H1 (cell line): ENCODE measurements at regions not wholly inside any gene's neighbourhood (a gene's known extent, or its start where the extent isn't known, plus 50 kb on each side); places are given as distances from the start of the nearest gene placed in this dataset.

ENCODE experiments used
- CREB1 ChIP-seq: IDR thresholded peaks from 2 replicates; pipeline ENCODE4 v1.6.1; 2012; ENCODE audit warnings: inconsistent platforms
- CTCF ChIP-seq, 3 experiments: IDR thresholded peaks; 1 replicate in 2 of 3; 2 replicates in 1 of 3; pipeline versions ENCODE4 v1.5.1 to v1.6.1; 2011; ENCODE audit warnings: low read length in 3 of 3, mild to moderate bottlenecking in 3 of 3, inconsistent platforms in 2 of 3, low read depth in 1 of 3, moderate library complexity in 1 of 3; ENCODE audit not compliant: insufficient read depth in 1 of 3; ENCODE audit errors: control extremely low read depth in 1 of 3
- EZH2 ChIP-seq: fragments of 200-600 bp; sonication (generic); IDR thresholded peaks from 2 replicates; pipeline ENCODE4 v1.7.1; 2012; ENCODE audit warnings: low read depth, mild to moderate bottlenecking, moderate library complexity, low read length, inconsistent platforms; ENCODE audit not compliant: severe bottlenecking
- FOSL1 ChIP-seq: IDR thresholded peaks from 2 replicates; pipeline ENCODE4 v1.6.1; 2011; ENCODE audit warnings: mild to moderate bottlenecking, low read depth, low read length, moderate library complexity; ENCODE audit not compliant: insufficient read depth
- GABPA ChIP-seq: IDR thresholded peaks from 2 replicates; pipeline ENCODE4 v1.6.1; 2011; ENCODE audit warnings: mild to moderate bottlenecking, low read length, moderate library complexity, borderline replicate concordance; ENCODE audit not compliant: insufficient read depth
- POLR2A ChIP-seq, 2 experiments: IDR thresholded peaks; 1 replicate in 1 of 2; 2 replicates in 1 of 2; pipeline ENCODE4 v1.6.1; 2011; ENCODE audit warnings: low read depth in 2 of 2, low read length in 2 of 2, mild to moderate bottlenecking in 2 of 2; ENCODE audit errors: control extremely low read depth in 1 of 2
- POLR2AphosphoS5 ChIP-seq: IDR thresholded peaks from 2 replicates; pipeline ENCODE4 v1.6.1; 2011; ENCODE audit warnings: low read depth, low read length
- RAD21 ChIP-seq, 2 experiments: IDR thresholded peaks in 1 of 2; conservative IDR thresholded peaks in 1 of 2; 2 replicates each; pipeline ENCODE4 v1.6.1; 2011; ENCODE audit warnings: low read depth in 2 of 2, low read length in 2 of 2, improper control_type of control experiment in 1 of 2, inconsistent platforms in 1 of 2, mild to moderate bottlenecking in 1 of 2, moderate library complexity in 1 of 2
- TAF1 ChIP-seq: IDR thresholded peaks from 2 replicates; pipeline ENCODE4 v1.6.1; 2011; ENCODE audit warnings: mild to moderate bottlenecking, low read depth, low read length
- YY1 ChIP-seq: IDR thresholded peaks from 2 replicates; pipeline ENCODE4 v1.6.1; 2011; ENCODE audit warnings: low read depth, mild to moderate bottlenecking, low read length

GRCh38 chr4:123609829-123610228, 213.2 kb downstream of the SPRY1 start:
- TF ChIP-seq RAD21 (IDR thresholded peaks at IDR 0.05 in 1 of 2, conservative IDR thresholded peaks at IDR 0.05 in 1 of 2; ENCODE audit: low read depth in 2 of 2, low read length in 2 of 2) (no peak), CTCF (IDR thresholded peaks at IDR 0.05; ENCODE audit: control extremely low read depth in 1 of 3, insufficient read depth in 1 of 3, low read depth in 1 of 3, low read length in 3 of 3) (no peak), POLR2AphosphoS5 (no peak), GABPA (no peak), YY1 (no peak), FOSL1 (no peak), EZH2 (no peak), TAF1 (no peak), POLR2A (IDR thresholded peaks at IDR 0.05; ENCODE audit: control extremely low read depth in 1 of 2, low read depth in 2 of 2, low read length in 2 of 2) (no peak), CREB1 (no peak)
